ENCODE measurements at regions not wholly inside any gene's neighbourhood (a gene's known extent, or its start where the extent isn't known, plus 50 kb on each side); places are given as distances from the start of the nearest gene placed in this dataset.
"Not testable (repeated sequence)": the region's sequence is repeated elsewhere in the genome, so short reads cannot be mapped to it uniquely, and the experiment has no call there.

DNA sequence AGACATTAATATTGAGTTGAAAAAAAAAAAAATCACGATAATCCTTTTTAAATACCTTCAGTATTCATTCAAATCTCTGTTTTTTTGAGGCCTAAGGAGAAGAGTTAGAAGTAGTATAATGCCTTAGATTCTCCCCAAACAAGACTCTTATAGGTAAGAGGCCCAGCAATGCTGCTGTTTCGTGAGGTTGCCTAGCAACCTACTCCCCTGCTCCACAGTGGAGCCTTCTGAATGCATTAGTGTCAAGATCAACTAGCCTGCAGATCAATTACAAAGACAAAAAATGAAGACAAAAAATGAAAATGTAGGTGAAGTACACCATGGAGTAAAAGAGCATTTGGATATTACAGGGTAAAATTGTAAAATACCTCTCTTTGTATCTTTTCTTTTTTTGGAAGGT is 229.8 kb upstream of the LUZP2 start:
- Mint-ChIP-seq H3K27ac (no peak overlapping the region), H3K4me3 (no peak overlapping the region), H3K4me1 (peaks cover 8% of the 10 kb centered on the region), H3K36me3 (ENCODE audit: low read depth) (no peaks in the 10 kb centered on the region), H3K27me3 (ENCODE audit: low read depth, poor library complexity) (peaks cover 2% of the 10 kb centered on the region), H3K9me3 (peaks cover 6% of the 10 kb centered on the region)
- TF ChIP-seq, protein P1, sequence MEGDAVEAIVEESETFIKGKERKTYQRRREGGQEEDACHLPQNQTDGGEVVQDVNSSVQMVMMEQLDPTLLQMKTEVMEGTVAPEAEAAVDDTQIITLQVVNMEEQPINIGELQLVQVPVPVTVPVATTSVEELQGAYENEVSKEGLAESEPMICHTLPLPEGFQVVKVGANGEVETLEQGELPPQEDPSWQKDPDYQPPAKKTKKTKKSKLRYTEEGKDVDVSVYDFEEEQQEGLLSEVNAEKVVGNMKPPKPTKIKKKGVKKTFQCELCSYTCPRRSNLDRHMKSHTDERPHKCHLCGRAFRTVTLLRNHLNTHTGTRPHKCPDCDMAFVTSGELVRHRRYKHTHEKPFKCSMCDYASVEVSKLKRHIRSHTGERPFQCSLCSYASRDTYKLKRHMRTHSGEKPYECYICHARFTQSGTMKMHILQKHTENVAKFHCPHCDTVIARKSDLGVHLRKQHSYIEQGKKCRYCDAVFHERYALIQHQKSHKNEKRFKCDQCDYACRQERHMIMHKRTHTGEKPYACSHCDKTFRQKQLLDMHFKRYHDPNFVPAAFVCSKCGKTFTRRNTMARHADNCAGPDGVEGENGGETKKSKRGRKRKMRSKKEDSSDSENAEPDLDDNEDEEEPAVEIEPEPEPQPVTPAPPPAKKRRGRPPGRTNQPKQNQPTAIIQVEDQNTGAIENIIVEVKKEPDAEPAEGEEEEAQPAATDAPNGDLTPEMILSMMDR (IDR thresholded peaks at IDR 0.05): no peak
- DNase-seq: no peak

DNA sequence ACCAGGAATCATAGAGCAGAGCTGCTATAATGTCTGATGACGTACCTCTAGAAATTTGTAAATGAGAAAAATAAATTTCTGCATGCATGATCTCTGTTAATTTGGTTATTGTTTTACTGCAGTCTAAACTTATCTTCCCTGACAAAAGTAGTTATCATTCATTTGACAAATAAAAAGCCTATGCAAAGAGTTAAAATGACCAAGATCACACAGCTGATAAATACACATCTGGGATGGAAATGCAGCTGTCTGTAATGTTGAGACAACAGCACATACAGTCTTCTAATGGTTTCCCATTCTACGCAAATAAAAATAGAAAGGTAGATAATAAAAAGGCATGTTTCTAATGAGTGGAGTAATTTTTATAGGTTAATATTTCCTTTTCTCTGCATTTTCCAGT is 225.1 kb upstream of the LUZP2 start:
- Mint-ChIP-seq H3K9me3 (peaks cover 17% of the 10 kb centered on the region), H3K27ac (no peak overlapping the region), H3K4me3 (no peak overlapping the region), H3K36me3 (ENCODE audit: low read depth) (no peaks in the 10 kb centered on the region), H3K4me1 (peaks cover 4% of the 10 kb centered on the region), H3K27me3 (ENCODE audit: low read depth, poor library complexity) (peaks cover 2% of the 10 kb centered on the region)
- no peak for DNase-seq
- TF ChIP-seq, protein P1 (IDR thresholded peaks at IDR 0.05): no peak

DNA sequence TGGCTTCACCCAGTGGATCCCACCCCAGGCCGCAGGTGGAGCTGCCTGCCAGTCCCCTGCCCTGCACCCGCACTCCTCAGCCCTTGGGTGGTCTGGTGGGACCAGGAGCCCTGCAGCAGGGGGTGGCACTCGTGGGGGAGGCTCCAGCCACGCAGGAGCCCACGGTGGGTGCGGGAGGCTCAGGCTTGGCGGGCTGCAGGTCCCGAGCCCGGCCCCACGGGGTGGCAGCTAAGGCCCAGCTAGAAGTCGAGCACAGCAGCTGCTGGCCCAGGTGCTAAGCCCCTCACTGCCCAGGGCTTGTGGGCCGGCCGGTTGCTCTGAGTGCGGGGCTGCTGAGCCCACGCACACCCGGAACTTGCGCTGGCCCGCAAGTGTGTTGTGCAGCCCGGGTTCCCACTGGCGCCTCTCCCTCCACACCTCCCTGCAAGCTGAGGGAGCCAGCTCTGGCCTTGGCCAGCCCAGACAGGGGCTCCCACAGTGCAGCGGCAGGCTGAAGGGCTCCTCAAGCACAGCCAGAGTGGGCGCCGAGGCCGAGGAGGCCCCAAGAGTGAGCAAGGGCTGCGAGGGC is 222.6 kb upstream of the LUZP2 start:
- not testable (repeated sequence) for H3K4me3 Mint-ChIP-seq; H3K27me3 Mint-ChIP-seq (ENCODE audit: low read depth, poor library complexity); DNase-seq; H3K36me3 Mint-ChIP-seq (ENCODE audit: low read depth); H3K4me1 Mint-ChIP-seq; H3K27ac Mint-ChIP-seq
- H3K9me3 Mint-ChIP-seq: peaks cover 10% of the 10 kb centered on the region

DNA sequence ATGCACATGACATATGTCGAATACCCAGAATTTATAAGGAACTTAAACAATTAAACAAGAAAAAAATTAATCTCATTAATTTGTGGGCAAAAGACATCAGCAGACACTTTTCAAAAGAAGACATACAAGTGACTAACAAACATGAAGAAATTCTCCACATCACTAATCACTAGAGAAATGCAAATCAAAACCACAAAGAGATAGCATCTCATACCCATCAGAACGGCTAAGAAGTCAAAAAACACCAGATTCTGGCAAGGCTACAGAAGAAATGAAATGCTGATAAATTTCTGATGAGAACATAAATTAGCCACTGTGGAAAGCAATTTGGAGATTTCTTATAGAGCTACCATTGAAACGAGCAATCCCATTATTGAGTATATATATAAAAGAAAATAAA is 210.6 kb upstream of the LUZP2 start:
- TF ChIP-seq, protein P1 (IDR thresholded peaks at IDR 0.05): no peak
- no peak overlapping the region for H3K27ac Mint-ChIP-seq
- H3K9me3 Mint-ChIP-seq: peaks cover 10% of the 10 kb centered on the region
- no peak for DNase-seq
- H3K4me3 Mint-ChIP-seq: no peak overlapping the region
- H3K4me1 Mint-ChIP-seq: no peaks in the 10 kb centered on the region
- H3K36me3 Mint-ChIP-seq (ENCODE audit: low read depth): no peaks in the 10 kb centered on the region
- H3K27me3 Mint-ChIP-seq (ENCODE audit: low read depth, poor library complexity): no peaks in the 10 kb centered on the region

- Mint-ChIP-seq H3K4me1 (no peaks in the 10 kb centered on the region), H3K4me3 (no peak overlapping the region), H3K9me3 (peaks cover 6% of the 10 kb centered on the region), H3K36me3 (ENCODE audit: low read depth) (no peaks in the 10 kb centered on the region), H3K27me3 (ENCODE audit: low read depth, poor library complexity) (no peaks in the 10 kb centered on the region), H3K27ac (no peak overlapping the region)
- TF ChIP-seq, protein P1 (IDR thresholded peaks at IDR 0.05): no peak
- DNase-seq: no peak
Measured at GRCh38 chr11:24289301-24289700, 207.6 kb upstream of the LUZP2 start.

DNA sequence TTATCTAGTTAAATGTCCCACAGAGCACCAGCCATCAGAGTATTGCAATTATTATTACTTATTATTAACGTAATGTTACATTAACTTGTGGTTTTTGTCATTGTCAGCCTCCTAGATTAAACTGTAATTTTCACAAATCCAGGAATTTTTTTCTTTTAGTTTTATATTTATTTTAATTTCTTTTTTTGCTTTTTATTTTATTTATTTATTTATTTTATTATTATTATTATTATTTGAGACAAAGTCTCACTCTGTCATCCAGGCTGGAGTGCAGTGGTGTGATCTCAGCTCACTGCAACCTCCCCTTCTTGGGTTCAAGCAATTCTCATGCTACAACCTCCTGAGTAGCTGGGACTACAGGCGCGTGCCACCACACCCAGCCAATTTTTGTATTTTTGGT is 202.9 kb upstream of the LUZP2 start:
- DNase-seq: no peak
- Mint-ChIP-seq H3K36me3 (ENCODE audit: low read depth) (no peaks in the 10 kb centered on the region), H3K27me3 (ENCODE audit: low read depth, poor library complexity) (no peaks in the 10 kb centered on the region), H3K4me3 (no peak overlapping the region), H3K27ac (no peak overlapping the region), H3K9me3 (no peaks in the 10 kb centered on the region), H3K4me1 (no peaks in the 10 kb centered on the region)
- TF ChIP-seq, protein P1 (IDR thresholded peaks at IDR 0.05): no peak
